ENCODE measurements at regions not wholly inside any gene's neighbourhood (a gene's known extent, or its start where the extent isn't known, plus 50 kb on each side); places are given as distances from the start of the nearest gene placed in this dataset.

DNA sequence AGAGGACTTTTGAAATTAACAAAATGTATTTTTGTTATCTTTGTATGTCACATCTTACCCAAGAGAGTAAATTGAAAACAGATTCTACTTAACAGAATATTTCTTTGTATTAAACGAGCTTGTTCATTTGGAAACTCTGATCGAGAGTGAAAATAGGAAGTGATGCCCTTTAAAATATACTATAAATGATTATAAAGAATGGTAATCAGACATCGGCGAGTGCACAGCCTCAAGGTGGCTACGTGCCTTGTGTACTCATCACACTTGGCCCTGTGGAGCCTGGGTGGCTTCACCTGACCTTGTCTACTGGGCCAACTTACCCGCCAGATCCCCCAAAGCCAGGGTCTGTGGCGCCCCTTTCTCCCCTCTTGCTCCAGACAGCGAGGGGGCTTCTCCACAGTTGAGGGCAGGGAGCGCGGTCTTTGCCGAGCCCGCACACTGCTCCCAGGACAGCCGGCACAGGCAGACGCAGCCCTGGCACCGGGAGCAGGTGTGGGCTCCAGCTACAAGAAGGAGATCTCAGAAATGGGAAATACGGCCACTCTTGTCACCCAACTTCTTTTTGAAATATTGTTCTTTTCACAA is 243.2 kb downstream of the CEMIP2 start:
- no peaks in the 10 kb centered on the region for H3K9me3 ChIP-seq
- no peak for DNase-seq (ENCODE audit: low spot score)
- no peaks in the 10 kb centered on the region for H3K36me3 ChIP-seq
- H3K4me3 ChIP-seq, result no peak overlapping the region
- no peaks in the 10 kb centered on the region for H3K27me3 ChIP-seq (replicated peaks; ENCODE audit: insufficient read depth)
- no peak overlapping the region for H3K27ac ChIP-seq
- H3K4me1 ChIP-seq (replicated peaks), result no peaks in the 10 kb centered on the region
- 92% methylated on average over 16 of the region's 16 CpGs for WGBS
- TF ChIP-seq POLR2AphosphoS5 (IDR thresholded peaks at IDR 0.05) (no peak), POLR2A (IDR thresholded peaks at IDR 0.05) (no peak)
- TF ChIP-seq, protein P1, sequence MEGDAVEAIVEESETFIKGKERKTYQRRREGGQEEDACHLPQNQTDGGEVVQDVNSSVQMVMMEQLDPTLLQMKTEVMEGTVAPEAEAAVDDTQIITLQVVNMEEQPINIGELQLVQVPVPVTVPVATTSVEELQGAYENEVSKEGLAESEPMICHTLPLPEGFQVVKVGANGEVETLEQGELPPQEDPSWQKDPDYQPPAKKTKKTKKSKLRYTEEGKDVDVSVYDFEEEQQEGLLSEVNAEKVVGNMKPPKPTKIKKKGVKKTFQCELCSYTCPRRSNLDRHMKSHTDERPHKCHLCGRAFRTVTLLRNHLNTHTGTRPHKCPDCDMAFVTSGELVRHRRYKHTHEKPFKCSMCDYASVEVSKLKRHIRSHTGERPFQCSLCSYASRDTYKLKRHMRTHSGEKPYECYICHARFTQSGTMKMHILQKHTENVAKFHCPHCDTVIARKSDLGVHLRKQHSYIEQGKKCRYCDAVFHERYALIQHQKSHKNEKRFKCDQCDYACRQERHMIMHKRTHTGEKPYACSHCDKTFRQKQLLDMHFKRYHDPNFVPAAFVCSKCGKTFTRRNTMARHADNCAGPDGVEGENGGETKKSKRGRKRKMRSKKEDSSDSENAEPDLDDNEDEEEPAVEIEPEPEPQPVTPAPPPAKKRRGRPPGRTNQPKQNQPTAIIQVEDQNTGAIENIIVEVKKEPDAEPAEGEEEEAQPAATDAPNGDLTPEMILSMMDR (IDR thresholded peaks at IDR 0.05), result no peak
- intact Hi-C loops (cut with DNase I), result no loop called here

DNA sequence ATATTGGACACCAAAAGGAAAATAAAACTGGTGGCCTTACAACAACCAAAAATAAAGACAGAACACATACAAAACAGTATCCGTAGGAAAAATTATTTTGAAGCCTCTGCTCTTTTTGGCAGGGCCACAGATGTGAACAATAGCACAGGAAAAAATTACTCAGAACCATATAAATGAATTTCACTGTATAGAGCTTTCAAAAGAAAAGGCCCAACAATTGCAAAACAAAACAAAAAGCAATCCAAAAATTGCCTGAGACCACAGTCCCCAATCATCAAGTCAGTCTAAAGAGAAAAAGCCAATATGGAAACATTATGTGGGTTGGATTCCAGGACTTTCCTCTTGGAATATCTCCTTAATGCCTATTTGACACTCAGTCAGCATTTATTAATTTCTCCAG is 243.8 kb downstream of the CEMIP2 start:
- H3K36me3 ChIP-seq, result no peaks in the 10 kb centered on the region

DNA sequence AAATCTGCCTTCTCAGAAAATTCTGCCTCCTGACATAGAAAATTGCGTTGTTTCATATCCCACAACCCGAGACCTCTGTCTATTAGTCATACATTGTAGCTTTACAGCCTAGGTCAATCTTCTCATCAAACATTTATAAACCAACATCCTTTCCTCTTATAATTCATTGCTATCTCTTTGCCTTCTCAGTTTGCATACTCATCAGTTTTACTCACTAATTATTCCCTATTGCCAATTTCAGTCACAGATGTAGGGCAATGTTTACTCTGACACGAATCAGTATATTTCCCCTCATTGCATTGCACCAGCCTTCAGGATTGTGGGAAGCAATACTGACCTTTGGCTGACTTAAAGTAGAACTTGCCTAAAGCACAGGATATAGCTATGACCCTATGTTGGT is 247.2 kb downstream of the CEMIP2 start:
- Histone ChIP-seq H3K4me1 (replicated peaks) (no peaks in the 10 kb centered on the region), H3K4me3 (no peak overlapping the region), H3K9me3 (no peaks in the 10 kb centered on the region), H3K36me3 (no peaks in the 10 kb centered on the region), H3K27ac (no peak overlapping the region), H3K27me3 (replicated peaks; ENCODE audit: insufficient read depth) (peaks cover 4% of the 10 kb centered on the region)
- TF ChIP-seq POLR2A (IDR thresholded peaks at IDR 0.05), result no peak
- TF ChIP-seq, protein P1 (IDR thresholded peaks at IDR 0.05), result no peak
- TF ChIP-seq POLR2AphosphoS5 (IDR thresholded peaks at IDR 0.05), result no peak
- intact Hi-C loops (cut with DNase I), result no loop called here
- 58% methylated on average over 3 of the region's 3 CpGs for WGBS
- no peak for DNase-seq (ENCODE audit: low spot score)

More for the DNA sequence above, 243.8 kb downstream of the CEMIP2 start:
- Histone ChIP-seq H3K4me3 (no peak overlapping the region), H3K4me1 (replicated peaks) (no peaks in the 10 kb centered on the region), H3K27ac (no peak overlapping the region), H3K27me3 (replicated peaks; ENCODE audit: insufficient read depth) (no peaks in the 10 kb centered on the region), H3K9me3 (no peaks in the 10 kb centered on the region)
- intact Hi-C loops (cut with DNase I), result no loop called here
- no peak for DNase-seq (ENCODE audit: low spot score)
- WGBS, result 63% methylated on average over 1 of the region's 1 CpG
- TF ChIP-seq POLR2AphosphoS5 (IDR thresholded peaks at IDR 0.05), result no peak
- TF ChIP-seq, protein P1 (IDR thresholded peaks at IDR 0.05), result no peak
- no peak for TF ChIP-seq POLR2A (IDR thresholded peaks at IDR 0.05)

DNA sequence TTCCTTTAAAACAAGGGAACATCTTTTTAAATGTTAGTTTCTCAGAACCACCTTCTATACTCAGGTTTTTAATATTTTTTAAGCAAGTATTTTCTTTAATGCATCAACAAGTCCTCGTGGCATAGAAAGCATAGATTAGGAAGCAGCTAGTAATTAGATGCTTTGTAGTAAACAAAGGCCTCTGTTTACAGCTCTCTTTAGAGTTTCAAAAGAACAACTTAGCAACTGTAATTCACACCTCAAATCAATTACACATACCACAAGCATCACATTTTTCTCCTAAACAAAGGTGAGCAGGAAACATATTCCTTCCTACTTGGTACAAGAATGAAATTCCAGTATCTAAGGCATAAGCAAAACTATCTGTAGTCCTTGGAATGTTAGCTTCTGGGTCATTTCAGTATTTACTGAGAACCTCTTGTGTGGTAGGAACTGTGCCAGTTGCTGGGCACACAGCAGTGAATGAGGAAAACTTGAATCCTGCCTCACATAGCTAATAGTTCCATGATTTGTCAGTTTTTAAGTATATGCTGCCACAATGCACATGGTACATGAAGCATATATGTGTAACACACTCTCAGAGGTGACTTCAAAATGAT is 249.1 kb downstream of the CEMIP2 start:
- 32% methylated on average over 1 of the region's 1 CpG for WGBS
- Histone ChIP-seq H3K27me3 (replicated peaks; ENCODE audit: insufficient read depth) (peaks cover 4% of the 10 kb centered on the region), H3K9me3 (no peaks in the 10 kb centered on the region), H3K27ac (no peak overlapping the region), H3K4me3 (no peak overlapping the region), H3K4me1 (replicated peaks) (no peaks in the 10 kb centered on the region), H3K36me3 (no peaks in the 10 kb centered on the region)
- TF ChIP-seq, protein P1 (IDR thresholded peaks at IDR 0.05), result no peak
- TF ChIP-seq POLR2AphosphoS5 (IDR thresholded peaks at IDR 0.05), result no peak
- no peak for TF ChIP-seq POLR2A (IDR thresholded peaks at IDR 0.05)
- no peak for DNase-seq (ENCODE audit: low spot score)
- intact Hi-C loops (cut with DNase I), result no loop called here
